MM.1S (cell line): ENCODE measurements at regions not wholly inside any gene's neighbourhood (a gene's known extent, or its start where the extent isn't known, plus 50 kb on each side); places are given as distances from the start of the nearest gene placed in this dataset.

ENCODE experiments used
- EZH2 ChIP-seq: fragments of 300-600 bp; sonication (generic); optimal IDR thresholded peaks from 2 replicates; pipeline ENCODE3; 2017; ENCODE audit warnings: low read depth, mild to moderate bottlenecking, antibody characterized with exemption, low read length, mixed read lengths
- EZH2phosphoT487 ChIP-seq: fragments of 300-600 bp; sonication (generic); IDR thresholded peaks from 2 replicates; pipeline ENCODE4 v1.6.1; 2018; ENCODE audit warnings: antibody characterized with exemption, low read length
- TF ChIP-seq, protein P1 (sequence below): fragments of 300-600 bp; sonication (generic); IDR thresholded peaks from 2 replicates; pipeline ENCODE4 v1.5.1; 2016; ENCODE audit warnings: antibody characterized with exemption, low read length, mixed read lengths

DNA sequence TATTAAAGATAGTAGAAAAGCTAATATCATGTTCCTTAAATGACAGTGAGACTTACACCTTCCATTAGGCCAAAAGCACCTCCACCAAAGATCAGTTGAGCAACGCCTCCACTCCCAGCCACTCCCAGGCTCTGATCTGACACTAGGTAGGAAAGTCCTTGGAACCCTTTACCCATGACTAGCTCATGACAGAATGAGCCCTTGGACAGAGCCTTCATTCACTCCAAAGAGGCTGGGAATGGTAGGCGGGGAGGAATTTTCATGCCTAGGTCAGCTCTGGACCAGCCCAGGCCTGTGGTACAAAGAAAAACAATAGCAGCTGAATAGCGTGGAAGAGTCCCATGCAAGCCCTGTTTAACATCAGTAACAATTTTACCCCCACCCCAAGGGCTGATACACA is 493.7 kb downstream of the NR2F1-AS1 start:
- TF ChIP-seq, protein P1, sequence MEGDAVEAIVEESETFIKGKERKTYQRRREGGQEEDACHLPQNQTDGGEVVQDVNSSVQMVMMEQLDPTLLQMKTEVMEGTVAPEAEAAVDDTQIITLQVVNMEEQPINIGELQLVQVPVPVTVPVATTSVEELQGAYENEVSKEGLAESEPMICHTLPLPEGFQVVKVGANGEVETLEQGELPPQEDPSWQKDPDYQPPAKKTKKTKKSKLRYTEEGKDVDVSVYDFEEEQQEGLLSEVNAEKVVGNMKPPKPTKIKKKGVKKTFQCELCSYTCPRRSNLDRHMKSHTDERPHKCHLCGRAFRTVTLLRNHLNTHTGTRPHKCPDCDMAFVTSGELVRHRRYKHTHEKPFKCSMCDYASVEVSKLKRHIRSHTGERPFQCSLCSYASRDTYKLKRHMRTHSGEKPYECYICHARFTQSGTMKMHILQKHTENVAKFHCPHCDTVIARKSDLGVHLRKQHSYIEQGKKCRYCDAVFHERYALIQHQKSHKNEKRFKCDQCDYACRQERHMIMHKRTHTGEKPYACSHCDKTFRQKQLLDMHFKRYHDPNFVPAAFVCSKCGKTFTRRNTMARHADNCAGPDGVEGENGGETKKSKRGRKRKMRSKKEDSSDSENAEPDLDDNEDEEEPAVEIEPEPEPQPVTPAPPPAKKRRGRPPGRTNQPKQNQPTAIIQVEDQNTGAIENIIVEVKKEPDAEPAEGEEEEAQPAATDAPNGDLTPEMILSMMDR, result no peak
- TF ChIP-seq EZH2 (no peak), EZH2phosphoT487 (no peak)
